ENCODE measurements at regions not wholly inside any gene's neighbourhood (a gene's known extent, or its start where the extent isn't known, plus 50 kb on each side); places are given as distances from the start of the nearest gene placed in this dataset.

- DNase-seq, result peak; percentile 94
Observed at GRCh38 chr11:91947215-91947820, 277.3 kb upstream of the FAT3 start.

GRCh38 chr11:91946397-91946951, 278.1 kb upstream of the FAT3 start:
- no peak for DNase-seq

- DNase-seq, result no peak
Observed at GRCh38 chr11:91935120-91935519, 289.5 kb upstream of the FAT3 start.

- no peak for DNase-seq
Observed at GRCh38 chr11:91932151-91932821, 292.3 kb upstream of the FAT3 start.

- no peak for DNase-seq
Observed at GRCh38 chr11:91927448-91927847, 297.2 kb upstream of the FAT3 start.

GRCh38 chr11:91926965-91927364, 297.7 kb upstream of the FAT3 start:
- no peak for DNase-seq

- DNase-seq, result no peak
Observed at GRCh38 chr11:91922846-91923245, 301.8 kb upstream of the FAT3 start.

GRCh38 chr11:91921974-91922373, 302.6 kb upstream of the FAT3 start:
- no peak for DNase-seq

- DNase-seq, result no peak
Observed at GRCh38 chr11:91913407-91913806, 311.2 kb upstream of the FAT3 start.

GRCh38 chr11:91912322-91912721, 312.3 kb upstream of the FAT3 start:
- no peak for DNase-seq

- DNase-seq, result no peak
Observed at GRCh38 chr11:91906871-91907624, 317.6 kb upstream of the FAT3 start.

GRCh38 chr11:91904792-91905785, 319.5 kb upstream of the FAT3 start:
- DNase-seq, result no peak

- DNase-seq, result no peak
Observed at GRCh38 chr11:91902312-91902711, 322.3 kb upstream of the FAT3 start.

- no peak for DNase-seq
Observed at GRCh38 chr11:91880660-91881059, 344.0 kb upstream of the FAT3 start.

- no peak for DNase-seq
Observed at GRCh38 chr11:91876746-91877145, 347.9 kb upstream of the FAT3 start.

- no peak for DNase-seq
Observed at GRCh38 chr11:91872243-91872642, 352.4 kb upstream of the FAT3 start.

GRCh38 chr11:91871791-91872190, 352.8 kb upstream of the FAT3 start:
- DNase-seq, result no peak

GRCh38 chr11:91871048-91871447, 353.6 kb upstream of the FAT3 start:
- DNase-seq, result no peak

GRCh38 chr11:91869686-91870085, 354.9 kb upstream of the FAT3 start:
- DNase-seq, result no peak

GRCh38 chr11:91866642-91867041, 358.0 kb upstream of the FAT3 start:
- DNase-seq, result no peak

- no peak for DNase-seq
Observed at GRCh38 chr11:91860661-91861060, 364.0 kb upstream of the FAT3 start.

- DNase-seq, result no peak
Observed at GRCh38 chr11:91859666-91860065, 365.0 kb upstream of the FAT3 start.

GRCh38 chr11:91857179-91857578, 367.4 kb upstream of the FAT3 start:
- DNase-seq, result no peak
